Epithelial cell of proximal tubule (primary cell): ENCODE measurements at regions not wholly inside any gene's neighbourhood (a gene's known extent, or its start where the extent isn't known, plus 50 kb on each side); places are given as distances from the start of the nearest gene placed in this dataset.

Experiments
- DNase-seq: peaks from one replicate; pipeline ENCODE4 v3.0.0-alpha.2; 2011; ENCODE audit warnings: low read depth
- H3K4me3 ChIP-seq: 2 replicates; pipeline ENCODE4 v1.5.1; 2011; ENCODE audit warnings: low read depth, mild to moderate bottlenecking, low read length
- CTCF ChIP-seq: conservative IDR thresholded peaks from 2 replicates; pipeline ENCODE4 v1.5.1; 2012; ENCODE audit warnings: low read depth, mild to moderate bottlenecking, low read length

GRCh38 chrX:95640226-95640625, 1044.4 kb upstream of the DIAPH2 start:
- H3K4me3 ChIP-seq = no peak overlapping the region
- no peak for DNase-seq
- no peak for TF ChIP-seq CTCF

GRCh38 chrX:95645738-95646137, 1038.9 kb upstream of the DIAPH2 start:
- TF ChIP-seq CTCF = no peak
- no peak overlapping the region for H3K4me3 ChIP-seq
- no peak for DNase-seq

- DNase-seq = no peak
- no peak for TF ChIP-seq CTCF
- H3K4me3 ChIP-seq = no peak overlapping the region
Measured at GRCh38 chrX:95662200-95662599, 1022.4 kb upstream of the DIAPH2 start.

DNA sequence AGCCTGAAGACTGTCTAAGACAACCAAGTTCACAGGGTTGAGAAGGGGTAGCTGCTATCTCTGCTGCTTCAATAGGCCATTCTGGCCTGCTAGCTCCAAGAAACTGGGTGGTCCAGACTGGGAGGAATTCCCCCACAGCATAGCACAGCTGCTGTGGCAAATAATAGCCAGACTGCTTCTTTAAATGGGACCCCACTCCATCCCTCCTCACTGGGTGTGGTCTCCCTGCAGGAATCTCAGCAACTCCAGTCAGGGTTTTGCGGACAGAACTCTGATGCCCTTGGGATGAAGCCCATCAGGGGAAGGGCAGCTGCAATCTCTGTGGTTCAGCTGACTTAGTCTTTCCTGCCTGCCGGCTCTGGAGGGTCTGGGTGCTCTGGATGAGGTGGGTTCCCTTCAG, 1018.6 kb upstream of the DIAPH2 start:
- no peak for TF ChIP-seq CTCF
- no peak overlapping the region for H3K4me3 ChIP-seq
- no peak for DNase-seq

GRCh38 chrX:95675011-95675410, 1009.6 kb upstream of the DIAPH2 start:
- no peak for DNase-seq
- TF ChIP-seq CTCF = no peak
- no peak overlapping the region for H3K4me3 ChIP-seq

- TF ChIP-seq CTCF = no peak
Measured at GRCh38 chrX:95675794-95676193, 1008.8 kb upstream of the DIAPH2 start.

DNA sequence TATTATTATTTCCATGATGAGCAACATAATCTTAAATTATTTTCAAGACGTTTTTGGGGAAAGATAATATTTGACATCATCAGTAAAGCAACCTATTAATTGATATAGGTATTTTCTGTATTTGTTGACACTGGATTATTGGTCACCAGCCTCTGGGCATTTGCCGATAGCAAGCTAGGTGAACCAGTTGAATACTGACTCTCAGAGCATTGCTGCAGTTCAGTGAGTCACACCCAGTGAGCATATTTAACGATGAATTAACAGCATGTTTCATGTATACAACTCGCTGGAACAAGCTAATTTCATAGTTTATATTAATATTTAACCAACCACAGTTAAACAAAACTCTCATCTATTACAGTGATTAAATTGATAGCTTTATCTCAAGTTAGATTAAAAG, 1006.0 kb upstream of the DIAPH2 start:
- DNase-seq = no peak
- no peak overlapping the region for H3K4me3 ChIP-seq
- no peak for TF ChIP-seq CTCF

More at GRCh38 chrX:95675794-95676193, 1008.8 kb upstream of the DIAPH2 start:
- no peak for DNase-seq
- H3K4me3 ChIP-seq = no peak overlapping the region
